ENCODE measurements at regions not wholly inside any gene's neighbourhood (a gene's known extent, or its start where the extent isn't known, plus 50 kb on each side); places are given as distances from the start of the nearest gene placed in this dataset.

- peaks cover 0 to 5% (median 0%) of the 10 kb centered on the region in 3 donors for H3K4me1 ChIP-seq (ENCODE audit: control insufficient read depth in 2 of 3, insufficient read depth in 2 of 3, low read depth in 1 of 3, low read length in 3 of 3)
- no peak overlapping the region for H3K27ac ChIP-seq (ENCODE audit: low read depth in 2 of 2, low read length in 2 of 2)
- no peaks in the 10 kb centered on the region for H3K9me3 ChIP-seq (ENCODE audit: control insufficient read depth in 2 of 3, insufficient read depth in 1 of 3, low read length in 3 of 3)
- H3K9ac ChIP-seq (ENCODE audit: low read length in 3 of 3) = no peak overlapping the region
- intact Hi-C loops (cut with DNase I) = no loop called here
- no peak overlapping the region for H3K4me3 ChIP-seq (ENCODE audit: low read length in 3 of 3)
- DNase-seq = no peak
- H3K27me3 ChIP-seq (ENCODE audit: control insufficient read depth, insufficient read depth, low read length) = no peaks in the 10 kb centered on the region
- H3K36me3 ChIP-seq (ENCODE audit: control insufficient read depth in 2 of 3, insufficient read depth in 3 of 3, low read length in 3 of 3) = no peaks in the 10 kb centered on the region
- TF ChIP-seq, protein P1, sequence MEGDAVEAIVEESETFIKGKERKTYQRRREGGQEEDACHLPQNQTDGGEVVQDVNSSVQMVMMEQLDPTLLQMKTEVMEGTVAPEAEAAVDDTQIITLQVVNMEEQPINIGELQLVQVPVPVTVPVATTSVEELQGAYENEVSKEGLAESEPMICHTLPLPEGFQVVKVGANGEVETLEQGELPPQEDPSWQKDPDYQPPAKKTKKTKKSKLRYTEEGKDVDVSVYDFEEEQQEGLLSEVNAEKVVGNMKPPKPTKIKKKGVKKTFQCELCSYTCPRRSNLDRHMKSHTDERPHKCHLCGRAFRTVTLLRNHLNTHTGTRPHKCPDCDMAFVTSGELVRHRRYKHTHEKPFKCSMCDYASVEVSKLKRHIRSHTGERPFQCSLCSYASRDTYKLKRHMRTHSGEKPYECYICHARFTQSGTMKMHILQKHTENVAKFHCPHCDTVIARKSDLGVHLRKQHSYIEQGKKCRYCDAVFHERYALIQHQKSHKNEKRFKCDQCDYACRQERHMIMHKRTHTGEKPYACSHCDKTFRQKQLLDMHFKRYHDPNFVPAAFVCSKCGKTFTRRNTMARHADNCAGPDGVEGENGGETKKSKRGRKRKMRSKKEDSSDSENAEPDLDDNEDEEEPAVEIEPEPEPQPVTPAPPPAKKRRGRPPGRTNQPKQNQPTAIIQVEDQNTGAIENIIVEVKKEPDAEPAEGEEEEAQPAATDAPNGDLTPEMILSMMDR (IDR thresholded peaks at IDR 0.05; ENCODE audit: borderline replicate concordance, extremely low read depth, insufficient read depth) = no peak
- no peak for FAIRE-seq
These were observed 430.2 kb upstream of the SEL1L start for GRCh38 chr14:81963846-81964245.

DNA sequence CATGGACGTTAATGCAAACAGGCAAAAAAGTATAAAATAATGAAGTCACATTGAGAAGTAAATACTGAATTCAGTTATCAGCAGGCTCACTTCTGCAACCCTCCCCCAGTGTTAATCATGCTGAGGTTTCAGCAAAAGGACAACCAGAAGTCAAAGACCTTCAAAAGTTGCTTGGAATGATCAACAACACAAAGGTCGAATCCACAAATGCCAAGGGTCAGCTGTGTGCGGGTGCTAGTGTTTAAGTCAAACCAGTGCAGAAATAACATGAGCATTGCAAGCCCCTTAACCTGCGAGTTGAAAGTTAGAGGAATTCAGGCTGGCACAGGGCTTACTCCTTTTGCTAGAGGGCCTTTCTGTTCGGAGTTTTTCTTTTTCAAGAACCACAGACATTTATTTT, 436.7 kb upstream of the SEL1L start:
- Histone ChIP-seq H3K9me3 (ENCODE audit: control insufficient read depth in 2 of 3, insufficient read depth in 1 of 3, low read length in 3 of 3) (peaks cover 0 to 3% (median 0%) of the 10 kb centered on the region in 3 donors), H3K4me3 (ENCODE audit: low read length in 3 of 3) (no peak overlapping the region), H3K27me3 (ENCODE audit: control insufficient read depth, insufficient read depth, low read length) (no peaks in the 10 kb centered on the region), H3K27ac (ENCODE audit: low read depth in 2 of 2, low read length in 2 of 2) (no peak overlapping the region), H3K4me1 (ENCODE audit: control insufficient read depth in 2 of 3, insufficient read depth in 2 of 3, low read depth in 1 of 3, low read length in 3 of 3) (peaks cover 0 to 2% (median 0%) of the 10 kb centered on the region in 3 donors), H3K36me3 (ENCODE audit: control insufficient read depth in 2 of 3, insufficient read depth in 3 of 3, low read length in 3 of 3) (no peaks in the 10 kb centered on the region), H3K9ac (ENCODE audit: low read length in 3 of 3) (no peak overlapping the region)
- intact Hi-C loops (cut with DNase I) = no loop called here
- DNase-seq (no peak), FAIRE-seq (no peak)
- TF ChIP-seq, protein P1 (IDR thresholded peaks at IDR 0.05; ENCODE audit: borderline replicate concordance, extremely low read depth, insufficient read depth) = no peak

- intact Hi-C loops (cut with DNase I) = no loop called here
- Histone ChIP-seq H3K27ac (ENCODE audit: low read depth in 2 of 2, low read length in 2 of 2) (no peak overlapping the region), H3K9me3 (ENCODE audit: control insufficient read depth in 2 of 3, insufficient read depth in 1 of 3, low read length in 3 of 3) (peaks cover 0 to 3% (median 0%) of the 10 kb centered on the region in 3 donors), H3K4me1 (ENCODE audit: control insufficient read depth in 2 of 3, insufficient read depth in 2 of 3, low read depth in 1 of 3, low read length in 3 of 3) (no peaks in the 10 kb centered on the region), H3K36me3 (ENCODE audit: control insufficient read depth in 2 of 3, insufficient read depth in 3 of 3, low read length in 3 of 3) (no peaks in the 10 kb centered on the region), H3K9ac (ENCODE audit: low read length in 3 of 3) (no peak overlapping the region), H3K27me3 (ENCODE audit: control insufficient read depth, insufficient read depth, low read length) (no peaks in the 10 kb centered on the region), H3K4me3 (ENCODE audit: low read length in 3 of 3) (no peak overlapping the region)
- no peak for FAIRE-seq
- TF ChIP-seq, protein P1 (IDR thresholded peaks at IDR 0.05; ENCODE audit: borderline replicate concordance, extremely low read depth, insufficient read depth) = no peak
- peak in 1 of 5 donors; percentile 18 for DNase-seq
These were observed 438.3 kb upstream of the SEL1L start for GRCh38 chr14:81971911-81972310.

- no peak overlapping the region for H3K9ac ChIP-seq (ENCODE audit: low read length in 3 of 3)
- FAIRE-seq = no peak
- peaks cover 0 to 3% (median 0%) of the 10 kb centered on the region in 3 donors for H3K9me3 ChIP-seq (ENCODE audit: control insufficient read depth in 2 of 3, insufficient read depth in 1 of 3, low read length in 3 of 3)
- no peak overlapping the region for H3K27ac ChIP-seq (ENCODE audit: low read depth in 2 of 2, low read length in 2 of 2)
- intact Hi-C loops (cut with DNase I) = no loop called here
- H3K4me3 ChIP-seq (ENCODE audit: low read length in 3 of 3) = no peak overlapping the region
- H3K4me1 ChIP-seq (ENCODE audit: control insufficient read depth in 2 of 3, insufficient read depth in 2 of 3, low read depth in 1 of 3, low read length in 3 of 3) = no peaks in the 10 kb centered on the region
- TF ChIP-seq, protein P1 (IDR thresholded peaks at IDR 0.05; ENCODE audit: borderline replicate concordance, extremely low read depth, insufficient read depth) = no peak
- no peaks in the 10 kb centered on the region for H3K36me3 ChIP-seq (ENCODE audit: control insufficient read depth in 2 of 3, insufficient read depth in 3 of 3, low read length in 3 of 3)
- H3K27me3 ChIP-seq (ENCODE audit: control insufficient read depth, insufficient read depth, low read length) = no peaks in the 10 kb centered on the region
- DNase-seq = no peak
These were observed 438.9 kb upstream of the SEL1L start for GRCh38 chr14:81972601-81973000.

All from kidney (tissue), 13 donors.